ENCODE measurements at regions not wholly inside any gene's neighbourhood (a gene's known extent, or its start where the extent isn't known, plus 50 kb on each side); places are given as distances from the start of the nearest gene placed in this dataset.

DNA sequence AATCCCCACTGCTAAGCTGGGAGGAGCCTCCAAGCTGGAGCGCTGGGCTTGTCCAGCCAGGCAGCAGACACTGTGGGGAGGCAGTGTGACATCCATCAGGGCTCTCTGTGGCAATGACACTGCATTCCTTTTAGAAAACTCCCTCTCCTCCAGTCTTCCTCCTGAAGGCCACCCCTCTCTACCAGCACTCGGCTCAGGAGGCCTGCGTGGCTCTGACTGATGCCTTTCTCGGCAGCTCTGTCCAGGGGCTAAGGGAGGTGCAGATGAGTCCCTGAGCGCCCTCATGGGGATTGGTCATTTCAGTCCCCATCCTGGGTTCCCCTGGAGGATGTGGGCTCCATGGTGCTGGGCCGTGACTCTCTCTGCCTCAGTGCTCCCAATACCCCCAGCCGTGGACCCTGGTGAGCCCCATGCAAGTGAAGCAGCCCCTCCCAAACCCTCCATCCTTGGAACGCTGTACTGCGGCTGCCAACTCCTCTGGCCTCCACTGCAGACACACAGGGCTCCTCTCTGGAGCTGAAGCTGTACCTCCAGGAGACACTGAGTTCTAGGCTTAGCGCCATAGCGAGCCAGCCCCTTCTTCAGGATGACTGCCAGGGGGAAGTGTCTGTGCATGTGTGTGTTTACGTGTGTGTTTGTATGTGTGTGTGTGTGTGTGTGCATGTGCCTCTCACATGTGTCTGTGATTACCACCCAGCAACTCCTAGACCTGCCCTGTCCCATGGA is 209.6 kb downstream of the ERMARD start:
- no peak for DNase-seq (ENCODE audit: low read depth)
- no peak overlapping the region for H3K4me3 ChIP-seq (ENCODE audit: control insufficient read depth, low read depth, low read length)
- no peak for TF ChIP-seq CTCF (conservative IDR thresholded peaks at IDR 0.05; ENCODE audit: control insufficient read depth, insufficient read depth, low read depth, low read length)

DNA sequence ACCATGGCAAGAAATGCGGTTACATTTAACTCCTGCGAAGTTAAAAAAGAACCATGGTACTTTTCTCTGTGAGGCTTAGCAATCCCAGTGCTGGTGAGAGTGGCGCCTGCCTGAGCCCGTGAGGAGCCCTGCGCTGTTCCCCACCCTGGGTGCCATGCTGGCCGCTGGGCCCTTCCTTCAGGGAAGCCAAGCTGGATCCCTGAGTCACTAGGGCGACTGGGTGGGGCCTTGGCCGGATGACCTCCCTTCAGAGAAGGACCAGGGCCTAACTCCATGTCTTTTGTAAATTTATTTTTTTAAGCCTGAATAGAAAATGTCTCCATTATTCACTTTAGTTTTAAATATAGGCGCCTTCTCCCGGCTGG is 209.1 kb downstream of the ERMARD start:
- H3K4me3 ChIP-seq (ENCODE audit: control insufficient read depth, low read depth, low read length) = no peak overlapping the region
- no peak for DNase-seq (ENCODE audit: low read depth)
- TF ChIP-seq CTCF (conservative IDR thresholded peaks at IDR 0.05; ENCODE audit: control insufficient read depth, insufficient read depth, low read depth, low read length) = no peak

DNA sequence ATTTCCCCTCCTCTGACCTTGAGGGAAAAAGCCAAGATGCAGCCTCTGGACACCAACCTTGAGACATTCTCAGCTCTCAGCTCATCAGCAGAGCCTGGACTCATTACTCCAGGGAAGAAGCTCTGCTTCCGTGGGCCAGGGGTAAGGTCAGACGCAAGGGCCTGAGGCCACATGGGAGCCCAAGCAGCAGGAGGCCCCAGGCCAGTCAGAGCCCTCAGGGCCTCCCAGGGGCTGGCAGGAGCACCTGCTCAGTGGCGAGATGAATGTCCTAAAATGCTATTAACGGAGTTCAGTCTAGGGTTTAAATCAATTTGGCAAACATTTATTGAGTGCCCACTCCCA is 208.6 kb downstream of the ERMARD start:
- DNase-seq (ENCODE audit: low read depth) = no peak
- no peak for TF ChIP-seq CTCF (conservative IDR thresholded peaks at IDR 0.05; ENCODE audit: control insufficient read depth, insufficient read depth, low read depth, low read length)
- no peak overlapping the region for H3K4me3 ChIP-seq (ENCODE audit: control insufficient read depth, low read depth, low read length)

DNA sequence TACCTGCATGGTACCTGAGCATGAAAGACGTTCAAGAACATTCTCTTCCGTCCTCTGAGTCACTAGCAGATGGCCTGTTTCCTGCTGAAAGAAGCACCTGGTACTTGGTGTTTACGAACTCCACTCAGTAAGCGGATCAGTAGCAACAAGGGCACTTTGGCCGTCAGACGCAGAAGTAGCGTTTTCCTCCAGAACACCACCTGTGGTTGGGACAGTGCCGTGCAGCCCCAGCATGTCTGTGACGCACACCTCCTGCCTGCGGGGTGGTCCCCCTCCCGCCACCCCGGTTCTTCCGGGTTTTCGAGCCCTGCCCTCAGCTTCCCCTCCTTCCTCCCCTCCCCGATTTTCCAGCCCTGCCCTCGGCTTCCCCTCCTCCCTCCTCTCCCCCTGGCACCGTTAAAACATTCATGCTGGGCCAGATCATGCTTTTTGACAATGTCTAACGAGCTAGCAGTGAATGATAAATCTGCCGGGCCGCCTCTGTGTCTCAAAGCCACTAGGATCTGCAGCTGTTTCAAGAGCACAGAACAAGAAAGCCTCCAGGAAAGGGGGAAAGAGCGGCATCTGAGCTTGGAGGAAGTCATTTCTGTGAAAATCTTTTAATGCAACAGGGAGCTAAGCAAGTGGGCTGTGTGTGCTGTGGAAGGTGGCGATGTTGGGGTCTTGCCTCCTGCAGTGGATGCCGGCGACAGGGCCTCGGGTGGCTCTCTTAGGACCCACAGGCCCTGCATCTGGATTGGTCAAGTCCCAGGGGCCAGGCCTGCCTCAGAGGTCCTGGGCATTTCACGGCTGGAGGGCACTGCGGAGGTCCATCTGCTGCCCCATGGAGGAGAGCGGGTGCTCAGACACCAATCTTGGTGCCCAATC is 207.9 kb downstream of the ERMARD start:
- DNase-seq (ENCODE audit: low read depth) = no peak
- TF ChIP-seq CTCF (conservative IDR thresholded peaks at IDR 0.05; ENCODE audit: control insufficient read depth, insufficient read depth, low read depth, low read length) = no peak
- no peak overlapping the region for H3K4me3 ChIP-seq (ENCODE audit: control insufficient read depth, low read depth, low read length)

GRCh38 chr6:169958510-169958909 is 207.1 kb downstream of the ERMARD start:
- no peak overlapping the region for H3K4me3 ChIP-seq (ENCODE audit: control insufficient read depth, low read depth, low read length)
- no peak for TF ChIP-seq CTCF (conservative IDR thresholded peaks at IDR 0.05; ENCODE audit: control insufficient read depth, insufficient read depth, low read depth, low read length)
- no peak for DNase-seq (ENCODE audit: low read depth)

DNA sequence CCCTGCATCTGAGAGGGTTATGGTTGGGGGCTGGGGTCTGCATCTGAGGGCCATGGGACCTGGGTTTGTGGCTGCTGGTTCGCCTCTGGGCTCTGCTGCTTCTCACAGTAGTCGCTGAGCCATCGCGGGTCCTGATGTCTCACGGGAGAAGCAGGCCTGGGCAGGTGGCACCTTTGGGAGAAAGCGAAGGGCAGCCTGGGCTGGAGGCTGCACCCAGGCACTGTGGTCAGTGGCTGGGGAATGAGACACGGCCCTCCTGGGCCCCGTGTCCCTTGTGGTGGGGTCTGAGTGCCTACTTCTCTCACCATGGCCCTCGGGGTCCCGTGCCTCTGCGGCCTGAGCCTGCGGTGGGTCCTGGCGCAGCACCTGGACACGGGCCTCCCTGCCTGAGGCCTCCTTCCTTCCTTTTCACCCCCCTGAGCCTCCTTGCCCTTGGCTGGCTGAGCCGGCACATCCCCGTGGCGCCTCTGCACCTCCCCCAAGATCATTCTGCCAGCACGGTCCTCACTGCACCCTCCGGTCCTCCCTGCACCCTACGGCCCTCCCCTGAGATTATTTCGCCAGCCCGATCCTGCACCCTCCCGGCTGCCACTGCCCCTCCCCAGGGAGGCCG is 206.0 kb downstream of the ERMARD start:
- H3K4me3 ChIP-seq (ENCODE audit: control insufficient read depth, low read depth, low read length) = no peak overlapping the region
- no peak for DNase-seq (ENCODE audit: low read depth)
- TF ChIP-seq CTCF (conservative IDR thresholded peaks at IDR 0.05; ENCODE audit: control insufficient read depth, insufficient read depth, low read depth, low read length) = no peak

All from fibroblast of mammary gland (primary cell).